PC-3 (cell line): ENCODE measurements at regions not wholly inside any gene's neighbourhood (a gene's known extent, or its start where the extent isn't known, plus 50 kb on each side); places are given as distances from the start of the nearest gene placed in this dataset.

Experiments
- ATAC-seq: fragments of 200-7000 bp; cut with Tn5 transposase; 2 replicates; pipeline ENCODE4 v1.9.1; 2020; ENCODE audit warnings: mild to moderate bottlenecking, moderate library complexity
- BruUV-seq: library from RNA; stranded (reverse); fragments of 400-500 nt; replicated peaks from 2 replicates; lab custom pipeline; 2021; lab: Mats Ljungman, UMichigan
- CTCF ChIA-PET: fragments of 300-600 bp; sonication (Branson Sonifier 250); formaldehyde crosslinking; loops from one replicate; lab custom pipeline; 2022; ENCODE audit warnings: antibody characterized with exemption; lab: Charles Lee
- POLR2A ChIA-PET: fragments of 300-600 bp; sonication (Branson Sonifier 250); formaldehyde crosslinking; loops from one replicate; lab custom pipeline; 2022; ENCODE audit warnings: antibody characterized with exemption; ENCODE audit not compliant: unreplicated experiment; lab: Charles Lee
- DNase-seq: peaks from one replicate; pipeline ENCODE4 v3.0.0-alpha.2; 2015
- H2AFZ ChIP-seq: fragments of 300-600 bp; sonication (generic); 2 replicates; pipeline ENCODE4 v1.6.0; 2016; ENCODE audit warnings: antibody characterized with exemption, low read length
- H3F3A ChIP-seq: fragments of 300-600 bp; sonication (generic); one replicate; pipeline ENCODE4 v1.6.0; 2017; ENCODE audit warnings: antibody characterized with exemption, low read length, control low read depth, mild to moderate bottlenecking; ENCODE audit not compliant: unreplicated experiment
- H3K27ac ChIP-seq: fragments of 300-600 bp; sonication (generic); 2 replicates; pipeline ENCODE4 v1.5.1; 2016; ENCODE audit warnings: mild to moderate bottlenecking, low read length
- H3K27me3 ChIP-seq: fragments of 300-600 bp; sonication (generic); 2 replicates; pipeline ENCODE4 v1.6.1; 2016; ENCODE audit warnings: low read length, mixed read lengths
- H3K36me3 ChIP-seq: fragments of 300-600 bp; sonication (generic); 2 replicates; pipeline ENCODE4 v1.6.1; 2016; ENCODE audit warnings: low read depth, mixed run types, low read length, mixed read lengths
- H3K4me1 ChIP-seq: fragments of 300-600 bp; sonication (generic); 2 replicates; pipeline ENCODE4 v1.5.1; 2016; ENCODE audit warnings: low read length; ENCODE audit not compliant: insufficient read depth
- H3K4me2 ChIP-seq: fragments of 300-600 bp; sonication (generic); 2 replicates; pipeline ENCODE4 v1.6.0; 2016; ENCODE audit warnings: low read length
- H3K4me3 ChIP-seq: fragments of 300-600 bp; sonication (generic); 2 replicates; pipeline ENCODE4 v1.5.1; 2016; ENCODE audit warnings: mild to moderate bottlenecking, low read length, mixed read lengths
- H3K79me2 ChIP-seq: fragments of 300-600 bp; sonication (generic); 2 replicates; pipeline ENCODE4 v1.6.1; 2017; ENCODE audit warnings: low read length, mixed read lengths
- H3K9ac ChIP-seq: fragments of 300-600 bp; sonication (generic); 2 replicates; pipeline ENCODE4 v1.6.0; 2016; ENCODE audit warnings: mild to moderate bottlenecking, low read length
- H3K9me2 ChIP-seq: fragments of 300-600 bp; sonication (generic); replicated peaks from 2 replicates; pipeline ENCODE4 v1.6.1; 2016; ENCODE audit warnings: mixed run types, low read length, mixed read lengths
- H3K9me3 ChIP-seq: fragments of 300-600 bp; sonication (generic); 2 replicates; pipeline ENCODE4 v1.6.1; 2016; ENCODE audit warnings: low read length, mixed read lengths
- H4K20me1 ChIP-seq: fragments of 300-600 bp; sonication (generic); 2 replicates; pipeline ENCODE4 v1.6.1; 2016; ENCODE audit warnings: low read length, mixed read lengths
- EZH2 ChIP-seq: fragments of 300-600 bp; sonication (generic); IDR thresholded peaks from one replicate; pipeline ENCODE4 v1.6.1; 2017; ENCODE audit warnings: antibody characterized with exemption, mild to moderate bottlenecking, low read length; ENCODE audit not compliant: unreplicated experiment
- EZH2phosphoT487 ChIP-seq: fragments of 300-600 bp; sonication (generic); IDR thresholded peaks from 2 replicates; pipeline ENCODE4 v1.6.1; 2018; ENCODE audit warnings: mild to moderate bottlenecking, antibody characterized with exemption, low read length, borderline replicate concordance
- intact Hi-C: fragments of 100-400 bp; cut with micrococcal nuclease; formaldehyde crosslinking; loops from 2 replicates; pipeline ENCODE4 v1.9.0; 2023
- TF ChIP-seq, protein P1 (sequence below): fragments of 300-600 bp; sonication (generic); conservative IDR thresholded peaks from 2 replicates; pipeline ENCODE4 v1.5.1; 2017; ENCODE audit warnings: antibody characterized with exemption, low read depth, mild to moderate bottlenecking, low read length

DNA sequence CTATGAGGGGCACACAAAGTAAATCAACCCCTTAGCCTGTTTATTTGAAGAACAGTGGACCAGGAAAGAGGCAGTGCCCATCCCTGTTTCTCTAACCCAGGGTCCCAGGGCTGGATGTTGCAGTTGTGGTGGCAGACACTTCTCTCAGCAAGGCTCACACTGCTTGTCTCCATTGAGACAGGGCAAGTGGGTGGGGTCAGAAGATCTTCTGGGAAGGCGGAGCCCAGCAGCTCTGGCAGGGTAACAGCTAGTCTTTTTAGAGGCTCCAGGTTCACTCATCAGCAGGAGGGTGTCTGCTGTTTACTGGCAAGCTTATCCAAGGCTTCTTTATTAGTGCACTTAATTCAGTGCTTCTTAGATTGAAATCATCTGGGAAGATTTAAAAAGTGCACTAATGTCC lies 659.8 kb upstream of the DIPK2B start:
- H2AFZ ChIP-seq = no peak overlapping the region
- ChIA-PET POLR2A (no interaction called here), CTCF (no interaction called here)
- no peak for TF ChIP-seq EZH2
- TF ChIP-seq, protein P1, sequence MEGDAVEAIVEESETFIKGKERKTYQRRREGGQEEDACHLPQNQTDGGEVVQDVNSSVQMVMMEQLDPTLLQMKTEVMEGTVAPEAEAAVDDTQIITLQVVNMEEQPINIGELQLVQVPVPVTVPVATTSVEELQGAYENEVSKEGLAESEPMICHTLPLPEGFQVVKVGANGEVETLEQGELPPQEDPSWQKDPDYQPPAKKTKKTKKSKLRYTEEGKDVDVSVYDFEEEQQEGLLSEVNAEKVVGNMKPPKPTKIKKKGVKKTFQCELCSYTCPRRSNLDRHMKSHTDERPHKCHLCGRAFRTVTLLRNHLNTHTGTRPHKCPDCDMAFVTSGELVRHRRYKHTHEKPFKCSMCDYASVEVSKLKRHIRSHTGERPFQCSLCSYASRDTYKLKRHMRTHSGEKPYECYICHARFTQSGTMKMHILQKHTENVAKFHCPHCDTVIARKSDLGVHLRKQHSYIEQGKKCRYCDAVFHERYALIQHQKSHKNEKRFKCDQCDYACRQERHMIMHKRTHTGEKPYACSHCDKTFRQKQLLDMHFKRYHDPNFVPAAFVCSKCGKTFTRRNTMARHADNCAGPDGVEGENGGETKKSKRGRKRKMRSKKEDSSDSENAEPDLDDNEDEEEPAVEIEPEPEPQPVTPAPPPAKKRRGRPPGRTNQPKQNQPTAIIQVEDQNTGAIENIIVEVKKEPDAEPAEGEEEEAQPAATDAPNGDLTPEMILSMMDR = no peak
- no peak for TF ChIP-seq EZH2phosphoT487
- DNase-seq (no peak), ATAC-seq (no peak)
- no peaks in the 10 kb centered on the region for H3K79me2 ChIP-seq
- H3K9me2 ChIP-seq = no peaks in the 10 kb centered on the region
- H3K4me1 ChIP-seq = no peaks in the 10 kb centered on the region
- intact Hi-C loops = no loop called here
- no peaks in the 10 kb centered on the region for H3F3A ChIP-seq
- H3K9me3 ChIP-seq = no peaks in the 10 kb centered on the region
- H4K20me1 ChIP-seq = no peaks in the 10 kb centered on the region
- H3K9ac ChIP-seq = no peak overlapping the region
- H3K27ac ChIP-seq = no peak overlapping the region
- H3K4me2 ChIP-seq = no peak overlapping the region
- no peaks in the 10 kb centered on the region for H3K36me3 ChIP-seq
- no TSS peak for BruUV-seq
- no peaks in the 10 kb centered on the region for H3K27me3 ChIP-seq
- H3K4me3 ChIP-seq = no peak overlapping the region

DNA sequence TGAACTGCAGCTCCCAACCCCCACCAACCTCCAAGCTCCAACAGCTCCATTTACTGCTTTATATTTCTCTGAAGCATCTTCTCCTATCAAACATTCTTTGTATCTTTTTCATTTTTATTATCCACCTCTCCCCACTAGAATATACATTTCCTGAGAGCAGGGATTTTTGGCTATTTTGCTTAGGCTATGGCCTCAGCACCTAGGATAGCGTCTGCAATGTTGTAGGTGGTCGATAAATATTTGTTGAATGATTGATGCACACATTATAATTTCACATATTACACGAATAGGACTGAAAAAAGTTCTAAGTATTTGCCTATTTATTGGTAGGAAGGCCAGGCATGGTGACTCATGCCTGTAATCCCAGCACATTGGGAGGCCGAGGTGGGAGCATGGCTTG lies 658.7 kb upstream of the DIPK2B start:
- Histone ChIP-seq H3K9ac (no peak overlapping the region), H3K9me3 (no peaks in the 10 kb centered on the region), H3K4me2 (no peak overlapping the region), H3K4me1 (no peaks in the 10 kb centered on the region), H3K4me3 (no peak overlapping the region), H3K9me2 (no peaks in the 10 kb centered on the region), H3K27me3 (no peaks in the 10 kb centered on the region), H3F3A (no peaks in the 10 kb centered on the region), H3K36me3 (no peaks in the 10 kb centered on the region), H3K79me2 (no peaks in the 10 kb centered on the region), H3K27ac (no peak overlapping the region), H2AFZ (no peak overlapping the region), H4K20me1 (no peaks in the 10 kb centered on the region)
- TF ChIP-seq, protein P1 = no peak
- TF ChIP-seq EZH2phosphoT487 (no peak), EZH2 (no peak)
- no TSS peak for BruUV-seq
- no peak for DNase-seq
- ChIA-PET CTCF (no interaction called here), POLR2A (no interaction called here)
- intact Hi-C loops = no loop called here
- ATAC-seq = no peak

DNA sequence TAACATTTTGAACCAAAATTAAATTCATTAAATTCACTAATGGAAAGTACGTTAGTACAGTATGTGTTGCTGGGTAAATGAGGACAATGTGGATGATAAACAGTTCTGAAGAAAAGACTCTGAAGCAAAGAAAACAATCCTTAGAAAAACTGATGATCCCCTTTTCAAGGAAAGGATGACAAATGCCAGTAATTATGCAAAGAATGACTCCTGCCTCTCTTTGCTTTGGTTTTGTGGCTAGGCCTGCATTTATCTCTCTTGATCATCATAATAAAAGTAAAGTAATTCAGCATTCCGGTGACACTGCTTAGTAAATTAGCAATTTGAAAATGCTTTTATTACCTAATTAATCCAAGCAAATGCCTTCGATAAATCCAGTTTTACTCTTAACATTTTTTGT lies 652.2 kb upstream of the DIPK2B start:
- peaks cover 8% of the 10 kb centered on the region for H3K36me3 ChIP-seq
- ChIA-PET CTCF (no interaction called here), POLR2A (no interaction called here)
- peak; percentile 54 for DNase-seq
- H3F3A ChIP-seq = no peaks in the 10 kb centered on the region
- no peaks in the 10 kb centered on the region for H3K27me3 ChIP-seq
- H3K9me3 ChIP-seq = no peaks in the 10 kb centered on the region
- intact Hi-C loops = loop anchor here (5.0 kb wide), 4 partner anchors 334 to 524 kb away; no protein-coding TSS in a partner anchor
- peaks cover 23% of the 10 kb centered on the region for H3K4me1 ChIP-seq
- H3K4me3 ChIP-seq = peak overlapping the region; percentile 79; the same call in 1 of the 2 replicates
- H3K4me2 ChIP-seq = peak overlapping the region; percentile 80
- peaks cover 42% of the 10 kb centered on the region for H3K79me2 ChIP-seq
- H3K9me2 ChIP-seq = no peaks in the 10 kb centered on the region
- peak overlapping the region; percentile 84; the same call in 1 of the 2 replicates for H3K9ac ChIP-seq
- no peak for ATAC-seq
- no peaks in the 10 kb centered on the region for H4K20me1 ChIP-seq
- H3K27ac ChIP-seq = peak overlapping the region; percentile 83
- no peak for TF ChIP-seq EZH2
- TF ChIP-seq EZH2phosphoT487 = no peak
- TF ChIP-seq, protein P1 = no peak
- H2AFZ ChIP-seq = no peak overlapping the region
- BruUV-seq = no TSS peak
